Omental fat pad (tissue), 3 donors: ENCODE measurements at regions not wholly inside any gene's neighbourhood (a gene's known extent, or its start where the extent isn't known, plus 50 kb on each side); places are given as distances from the start of the nearest gene placed in this dataset.

Source experiments
- ATAC-seq: fragments of 150-250 bp; one replicate; pipeline ENCODE4 v1.9.1; 2016; ENCODE audit warnings: mild to moderate bottlenecking, moderate library complexity; ENCODE audit not compliant: low FRiP score
- DNase-seq: peaks from one replicate; pipeline ENCODE4 v3.0.0-alpha.2; 2019; ENCODE audit warnings: low spot score
- CTCF ChIP-seq, 3 donors: fragments of 450-650 bp; IDR thresholded peaks; one replicate each; pipeline ENCODE4 v1.5.1; 2016 to 2017; ENCODE audit warnings: antibody characterized with exemption in 3 of 3, mild to moderate bottlenecking in 3 of 3, moderate library complexity in 2 of 3

GRCh38 chr3:42031808-42032480 lies 59.2 kb upstream of the TRAK1 start:
- DNase-seq, result no peak
- TF ChIP-seq CTCF (IDR thresholded peaks at IDR 0.05), result no peak

GRCh38 chr3:42028474-42028873 lies 62.7 kb upstream of the TRAK1 start:
- no peak for ATAC-seq
- no peak for DNase-seq
- no peak for TF ChIP-seq CTCF (IDR thresholded peaks at IDR 0.05)

More at GRCh38 chr3:42031808-42032480, 59.2 kb upstream of the TRAK1 start:
- ATAC-seq, result peak; percentile 34

- ATAC-seq (no peak), DNase-seq (no peak)
- TF ChIP-seq CTCF (IDR thresholded peaks at IDR 0.05), result no peak
Measured at GRCh38 chr3:42027571-42027970, 63.6 kb upstream of the TRAK1 start.

- peak; percentile 75 for DNase-seq
Measured at GRCh38 chr3:42025370-42026138, 63.7 kb upstream of the ULK4 start.

GRCh38 chr3:42024591-42025351 lies 62.9 kb upstream of the ULK4 start:
- DNase-seq (no peak), ATAC-seq (no peak)
- no peak for TF ChIP-seq CTCF (IDR thresholded peaks at IDR 0.05)

More at GRCh38 chr3:42025370-42026138, 63.7 kb upstream of the ULK4 start:
- no peak for TF ChIP-seq CTCF (IDR thresholded peaks at IDR 0.05)
- peak; percentile 77 for ATAC-seq

GRCh38 chr3:42023380-42023779 lies 61.5 kb upstream of the ULK4 start:
- no peak for TF ChIP-seq CTCF (IDR thresholded peaks at IDR 0.05)
- DNase-seq (no peak), ATAC-seq (no peak)
